ENCODE measurements at regions not wholly inside any gene's neighbourhood (a gene's known extent, or its start where the extent isn't known, plus 50 kb on each side); places are given as distances from the start of the nearest gene placed in this dataset.

GRCh38 chr11:44444770-44445321, 120.6 kb upstream of the CD82 start:
- TF ChIP-seq CTCF (conservative IDR thresholded peaks at IDR 0.05; ENCODE audit: low read depth, low read length), result no peak
- H3K4me3 ChIP-seq (ENCODE audit: low read depth, low read length), result no peak overlapping the region
- DNase-seq (ENCODE audit: low read depth), result no peak

- TF ChIP-seq CTCF (conservative IDR thresholded peaks at IDR 0.05; ENCODE audit: low read depth, low read length), result no peak
- no peak for DNase-seq (ENCODE audit: low read depth)
- H3K4me3 ChIP-seq (ENCODE audit: low read depth, low read length), result no peak overlapping the region
Measured at GRCh38 chr11:44445500-44446365, 119.7 kb upstream of the CD82 start.

GRCh38 chr11:44446366-44446762, 119.1 kb upstream of the CD82 start:
- no peak overlapping the region for H3K4me3 ChIP-seq (ENCODE audit: low read depth, low read length)
- no peak for DNase-seq (ENCODE audit: low read depth)
- no peak for TF ChIP-seq CTCF (conservative IDR thresholded peaks at IDR 0.05; ENCODE audit: low read depth, low read length)

GRCh38 chr11:44446996-44447771, 118.3 kb upstream of the CD82 start:
- no peak overlapping the region for H3K4me3 ChIP-seq (ENCODE audit: low read depth, low read length)
- no peak for DNase-seq (ENCODE audit: low read depth)
- no peak for TF ChIP-seq CTCF (conservative IDR thresholded peaks at IDR 0.05; ENCODE audit: low read depth, low read length)

- no peak for DNase-seq (ENCODE audit: low read depth)
- TF ChIP-seq CTCF (conservative IDR thresholded peaks at IDR 0.05; ENCODE audit: low read depth, low read length), result no peak
- H3K4me3 ChIP-seq (ENCODE audit: low read depth, low read length), result no peak overlapping the region
Measured at GRCh38 chr11:44450295-44450932, 115.0 kb upstream of the CD82 start.

- no peak overlapping the region for H3K4me3 ChIP-seq (ENCODE audit: low read depth, low read length)
- TF ChIP-seq CTCF (conservative IDR thresholded peaks at IDR 0.05; ENCODE audit: low read depth, low read length), result no peak
- no peak for DNase-seq (ENCODE audit: low read depth)
Measured at GRCh38 chr11:44451706-44452105, 113.8 kb upstream of the CD82 start.

Measured in epithelial cell of proximal tubule (primary cell).